ENCODE measurements at regions not wholly inside any gene's neighbourhood (a gene's known extent, or its start where the extent isn't known, plus 50 kb on each side); places are given as distances from the start of the nearest gene placed in this dataset.

- H3K27ac ChIP-seq (replicated peaks) = no peak overlapping the region
- H3K27me3 ChIP-seq (ENCODE audit: insufficient read depth, poor library complexity, severe bottlenecking) = no peaks in the 10 kb centered on the region
- H3K4me3 ChIP-seq (replicated peaks; ENCODE audit: insufficient read depth, low read length) = no peak overlapping the region
- TF ChIP-seq REST (IDR thresholded peaks at IDR 0.05; ENCODE audit: insufficient replicate concordance, low read depth) = no peak
- no peak for TF ChIP-seq GABPA (IDR thresholded peaks at IDR 0.05; ENCODE audit: low read depth)
- TF ChIP-seq CTCF (IDR thresholded peaks at IDR 0.05; ENCODE audit: insufficient read depth, low read length) = no peak
- no peak for TF ChIP-seq POLR2AphosphoS5 (IDR thresholded peaks at IDR 0.05; ENCODE audit: low read depth)
- TF ChIP-seq SPI1 (IDR thresholded peaks at IDR 0.05; ENCODE audit: borderline replicate concordance, low read depth) = no peak
- DNase-seq (ENCODE audit: low read depth in 1 of 2, low spot score in 1 of 2) = no peak
These were observed 860.9 kb downstream of the TAF11L14 start for GRCh38 chr5:18495157-18495556.

- H3K27ac ChIP-seq (replicated peaks) = no peak overlapping the region
- DNase-seq (ENCODE audit: low read depth in 1 of 2, low spot score in 1 of 2) = no peak
These were observed 861.8 kb downstream of the TAF11L14 start for GRCh38 chr5:18496041-18496440.

GRCh38 chr5:18497089-18497488, 862.8 kb downstream of the TAF11L14 start:
- TF ChIP-seq REST (IDR thresholded peaks at IDR 0.05; ENCODE audit: insufficient replicate concordance, low read depth) (no peak), CTCF (IDR thresholded peaks at IDR 0.05; ENCODE audit: insufficient read depth, low read length) (no peak), SPI1 (IDR thresholded peaks at IDR 0.05; ENCODE audit: borderline replicate concordance, low read depth) (no peak), POLR2AphosphoS5 (IDR thresholded peaks at IDR 0.05; ENCODE audit: low read depth) (no peak), GABPA (IDR thresholded peaks at IDR 0.05; ENCODE audit: low read depth) (no peak)
- H3K27me3 ChIP-seq (ENCODE audit: insufficient read depth, poor library complexity, severe bottlenecking) = no peaks in the 10 kb centered on the region
- no peak overlapping the region for H3K27ac ChIP-seq (replicated peaks)
- no peak overlapping the region for H3K4me3 ChIP-seq (replicated peaks; ENCODE audit: insufficient read depth, low read length)
- no peak for DNase-seq (ENCODE audit: low read depth in 1 of 2, low spot score in 1 of 2)

More at GRCh38 chr5:18496041-18496440, 861.8 kb downstream of the TAF11L14 start:
- no peak overlapping the region for H3K4me3 ChIP-seq (replicated peaks; ENCODE audit: insufficient read depth, low read length)
- H3K27me3 ChIP-seq (ENCODE audit: insufficient read depth, poor library complexity, severe bottlenecking) = no peaks in the 10 kb centered on the region
- TF ChIP-seq CTCF (IDR thresholded peaks at IDR 0.05; ENCODE audit: insufficient read depth, low read length) = no peak
- no peak for TF ChIP-seq SPI1 (IDR thresholded peaks at IDR 0.05; ENCODE audit: borderline replicate concordance, low read depth)
- TF ChIP-seq GABPA (IDR thresholded peaks at IDR 0.05; ENCODE audit: low read depth) = no peak
- no peak for TF ChIP-seq REST (IDR thresholded peaks at IDR 0.05; ENCODE audit: insufficient replicate concordance, low read depth)
- no peak for TF ChIP-seq POLR2AphosphoS5 (IDR thresholded peaks at IDR 0.05; ENCODE audit: low read depth)

Data from HL-60 (cell line).